ENCODE measurements at regions not wholly inside any gene's neighbourhood (a gene's known extent, or its start where the extent isn't known, plus 50 kb on each side); places are given as distances from the start of the nearest gene placed in this dataset.

DNA sequence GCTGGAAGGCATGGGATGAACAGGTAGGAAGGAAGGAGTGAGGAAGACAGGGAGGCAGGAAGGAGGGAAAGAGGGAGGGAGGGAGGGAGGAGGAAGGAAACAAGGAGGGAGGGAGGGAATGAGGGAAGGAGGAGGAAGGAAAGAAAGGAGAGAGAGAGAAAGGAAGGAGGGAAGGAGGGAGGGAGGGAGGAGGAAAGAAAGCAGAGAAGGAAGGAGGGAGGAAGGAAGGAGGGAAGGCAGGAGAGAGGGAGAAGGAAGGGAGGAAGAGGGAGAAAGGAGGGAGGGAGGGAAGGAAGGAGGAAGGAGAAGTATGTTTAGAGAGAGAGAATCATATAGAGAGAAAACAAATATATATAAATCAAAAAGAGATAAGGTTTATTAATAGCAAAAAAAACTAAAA lies 175.9 kb upstream of the FOXN3 start:
- H3K27me3 Mint-ChIP-seq (ENCODE audit: insufficient read depth, unreplicated experiment) = no peaks in the 10 kb centered on the region
- ChIA-PET CTCF (no interaction called here), POLR2A (no interaction called here)
- no peak overlapping the region for H3K4me3 Mint-ChIP-seq (ENCODE audit: unreplicated experiment)
- peaks cover 16% of the 10 kb centered on the region for H3K9me3 Mint-ChIP-seq (ENCODE audit: unreplicated experiment)
- TF ChIP-seq, protein P1, sequence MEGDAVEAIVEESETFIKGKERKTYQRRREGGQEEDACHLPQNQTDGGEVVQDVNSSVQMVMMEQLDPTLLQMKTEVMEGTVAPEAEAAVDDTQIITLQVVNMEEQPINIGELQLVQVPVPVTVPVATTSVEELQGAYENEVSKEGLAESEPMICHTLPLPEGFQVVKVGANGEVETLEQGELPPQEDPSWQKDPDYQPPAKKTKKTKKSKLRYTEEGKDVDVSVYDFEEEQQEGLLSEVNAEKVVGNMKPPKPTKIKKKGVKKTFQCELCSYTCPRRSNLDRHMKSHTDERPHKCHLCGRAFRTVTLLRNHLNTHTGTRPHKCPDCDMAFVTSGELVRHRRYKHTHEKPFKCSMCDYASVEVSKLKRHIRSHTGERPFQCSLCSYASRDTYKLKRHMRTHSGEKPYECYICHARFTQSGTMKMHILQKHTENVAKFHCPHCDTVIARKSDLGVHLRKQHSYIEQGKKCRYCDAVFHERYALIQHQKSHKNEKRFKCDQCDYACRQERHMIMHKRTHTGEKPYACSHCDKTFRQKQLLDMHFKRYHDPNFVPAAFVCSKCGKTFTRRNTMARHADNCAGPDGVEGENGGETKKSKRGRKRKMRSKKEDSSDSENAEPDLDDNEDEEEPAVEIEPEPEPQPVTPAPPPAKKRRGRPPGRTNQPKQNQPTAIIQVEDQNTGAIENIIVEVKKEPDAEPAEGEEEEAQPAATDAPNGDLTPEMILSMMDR (IDR thresholded peaks at IDR 0.05; ENCODE audit: unreplicated experiment) = no peak
- intact Hi-C loops (cut with micrococcal nuclease) = no loop called here
- peaks cover 6% of the 10 kb centered on the region for H3K36me3 Mint-ChIP-seq (ENCODE audit: insufficient read depth, unreplicated experiment)
- H3K4me1 Mint-ChIP-seq (ENCODE audit: insufficient read depth, unreplicated experiment) = no peaks in the 10 kb centered on the region
- DNase-seq (ENCODE audit: unreplicated experiment) = no peak
- no peak overlapping the region for H3K27ac Mint-ChIP-seq (ENCODE audit: low read depth, unreplicated experiment)
- BruUV-seq (replicated peaks) = no TSS peak

GRCh38 chr14:89589400-89590118 lies 172.5 kb upstream of the FOXN3 start:
- intact Hi-C loops (cut with micrococcal nuclease) = no loop called here
- TF ChIP-seq, protein P1 (IDR thresholded peaks at IDR 0.05; ENCODE audit: unreplicated experiment) = no peak
- ChIA-PET CTCF (no interaction called here), POLR2A (no interaction called here)
- Mint-ChIP-seq H3K9me3 (ENCODE audit: unreplicated experiment) (no peaks in the 10 kb centered on the region), H3K4me3 (ENCODE audit: unreplicated experiment) (no peak overlapping the region), H3K4me1 (ENCODE audit: insufficient read depth, unreplicated experiment) (no peaks in the 10 kb centered on the region), H3K36me3 (ENCODE audit: insufficient read depth, unreplicated experiment) (peaks cover 6% of the 10 kb centered on the region), H3K27ac (ENCODE audit: low read depth, unreplicated experiment) (no peak overlapping the region), H3K27me3 (ENCODE audit: insufficient read depth, unreplicated experiment) (no peaks in the 10 kb centered on the region)
- no TSS peak for BruUV-seq (replicated peaks)
- DNase-seq (ENCODE audit: unreplicated experiment) = no peak

DNA sequence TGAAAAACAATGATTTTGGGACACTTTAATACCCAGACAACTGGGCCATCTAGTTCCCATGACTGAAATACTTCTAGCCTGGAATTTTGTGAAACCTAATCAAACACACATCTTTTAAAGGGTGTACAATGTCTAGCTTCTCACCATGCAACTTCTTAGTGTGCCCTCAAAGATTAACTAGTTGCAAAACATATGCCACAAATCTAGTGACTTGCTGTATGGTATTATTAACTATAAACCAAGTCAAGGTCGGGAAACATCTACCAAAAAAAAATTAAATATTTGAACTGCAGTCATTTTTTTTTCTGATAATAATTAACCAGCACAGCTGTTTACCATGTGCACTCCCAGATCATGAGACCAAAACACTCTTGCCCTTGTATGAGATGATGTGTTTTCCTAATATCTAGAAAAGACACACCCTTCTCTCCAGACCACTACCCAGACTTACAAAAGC lies 171.8 kb upstream of the FOXN3 start:
- BruUV-seq (replicated peaks) = no TSS peak
- Mint-ChIP-seq H3K4me3 (ENCODE audit: unreplicated experiment) (no peak overlapping the region), H3K36me3 (ENCODE audit: insufficient read depth, unreplicated experiment) (peaks cover 6% of the 10 kb centered on the region), H3K27me3 (ENCODE audit: insufficient read depth, unreplicated experiment) (no peaks in the 10 kb centered on the region), H3K4me1 (ENCODE audit: insufficient read depth, unreplicated experiment) (no peaks in the 10 kb centered on the region), H3K9me3 (ENCODE audit: unreplicated experiment) (no peaks in the 10 kb centered on the region), H3K27ac (ENCODE audit: low read depth, unreplicated experiment) (no peak overlapping the region)
- POLR2A ChIA-PET = no interaction called here
- no peak for DNase-seq (ENCODE audit: unreplicated experiment)
- TF ChIP-seq, protein P1 (IDR thresholded peaks at IDR 0.05; ENCODE audit: unreplicated experiment) = no peak
- intact Hi-C loops (cut with micrococcal nuclease) = no loop called here
- CTCF ChIA-PET = no interaction called here

GRCh38 chr14:89588016-89588415 lies 171.0 kb upstream of the FOXN3 start:
- Mint-ChIP-seq H3K27ac (ENCODE audit: low read depth, unreplicated experiment) (no peak overlapping the region), H3K36me3 (ENCODE audit: insufficient read depth, unreplicated experiment) (peaks cover 6% of the 10 kb centered on the region), H3K27me3 (ENCODE audit: insufficient read depth, unreplicated experiment) (no peaks in the 10 kb centered on the region), H3K4me1 (ENCODE audit: insufficient read depth, unreplicated experiment) (no peaks in the 10 kb centered on the region), H3K9me3 (ENCODE audit: unreplicated experiment) (no peaks in the 10 kb centered on the region), H3K4me3 (ENCODE audit: unreplicated experiment) (no peak overlapping the region)
- no peak for DNase-seq (ENCODE audit: unreplicated experiment)
- intact Hi-C loops (cut with micrococcal nuclease) = no loop called here
- no TSS peak for BruUV-seq (replicated peaks)
- ChIA-PET POLR2A (no interaction called here), CTCF (interaction anchor here (0.6 kb wide), 1 partner anchor 10 kb away, joined by 4 read pairs; no protein-coding TSS in a partner anchor)
- TF ChIP-seq, protein P1 (IDR thresholded peaks at IDR 0.05; ENCODE audit: unreplicated experiment) = no peak
